PC-3 (cell line): ENCODE measurements at regions not wholly inside any gene's neighbourhood (a gene's known extent, or its start where the extent isn't known, plus 50 kb on each side); places are given as distances from the start of the nearest gene placed in this dataset.

Experiments
- CTCF ChIP-seq: fragments of 300-600 bp; sonication (generic); conservative IDR thresholded peaks from 2 replicates; pipeline ENCODE4 v1.5.1; 2017; ENCODE audit warnings: antibody characterized with exemption, low read depth, mild to moderate bottlenecking, low read length
- EZH2 ChIP-seq: fragments of 300-600 bp; sonication (generic); IDR thresholded peaks from one replicate; pipeline ENCODE4 v1.6.1; 2017; ENCODE audit warnings: antibody characterized with exemption, mild to moderate bottlenecking, low read length; ENCODE audit not compliant: unreplicated experiment

- TF ChIP-seq CTCF = no peak
- TF ChIP-seq EZH2 = no peak
Observed at GRCh38 chr10:28881171-28881882, 204.0 kb downstream of the BAMBI start.
